ENCODE measurements at regions not wholly inside any gene's neighbourhood (a gene's known extent, or its start where the extent isn't known, plus 50 kb on each side); places are given as distances from the start of the nearest gene placed in this dataset.
"Not testable (repeated sequence)": the region's sequence is repeated elsewhere in the genome, so short reads cannot be mapped to it uniquely, and the experiment has no call there.

- no peak for DNase-seq
Observed at GRCh38 chr5:72692231-72692637, 124.2 kb upstream of the TNPO1 start.

GRCh38 chr5:72691751-72692150 lies 124.7 kb upstream of the TNPO1 start:
- DNase-seq: no peak

GRCh38 chr5:72688916-72689315 lies 127.5 kb upstream of the TNPO1 start:
- DNase-seq: no peak

- no peak for DNase-seq
Observed at GRCh38 chr5:72687288-72687687, 129.2 kb upstream of the TNPO1 start.

DNA sequence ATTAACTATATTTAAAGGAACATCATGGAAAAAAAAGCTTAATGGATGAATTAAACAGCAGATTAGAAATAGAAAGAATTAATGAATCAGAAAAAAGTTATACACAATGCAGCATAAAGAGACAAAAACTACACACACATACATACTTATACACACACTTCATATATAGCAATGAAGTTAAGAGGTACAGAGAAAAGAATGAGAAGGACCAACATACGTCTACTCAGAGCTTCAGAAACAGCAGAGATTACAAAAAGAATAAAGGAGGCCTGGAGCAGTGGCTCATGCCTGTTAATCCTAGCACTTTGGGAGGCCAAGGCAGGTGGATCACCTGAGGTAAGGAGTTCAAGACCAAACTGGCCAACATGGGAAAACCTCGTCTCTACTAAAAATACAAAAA lies 133.9 kb upstream of the TNPO1 start:
- no peak for DNase-seq

GRCh38 chr5:72681781-72682180 lies 134.7 kb upstream of the TNPO1 start:
- no peak for DNase-seq

DNA sequence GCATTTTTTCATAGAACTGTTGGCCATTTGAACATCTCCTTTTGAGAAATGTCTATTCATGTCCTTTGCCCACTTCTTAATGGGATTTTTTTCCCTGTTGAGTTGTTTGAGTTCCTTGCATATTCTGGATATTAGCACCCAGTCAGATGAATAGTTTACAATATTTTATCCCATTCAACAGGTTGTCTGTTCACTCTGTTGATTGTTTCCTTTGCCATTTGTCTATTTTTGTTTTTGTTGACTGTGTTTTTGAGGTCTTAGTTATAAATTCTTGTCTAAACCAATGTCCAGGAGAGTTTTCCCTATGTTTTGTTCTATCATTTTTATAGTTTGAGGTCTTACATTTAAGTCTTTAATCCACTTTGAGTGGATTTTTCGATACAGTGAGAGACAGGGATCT lies 139.0 kb upstream of the TNPO1 start:
- no peak for DNase-seq

- DNase-seq: not testable (repeated sequence)
Observed at GRCh38 chr5:72676831-72677230, 139.6 kb upstream of the TNPO1 start.

- DNase-seq: no peak
Observed at GRCh38 chr5:72673623-72674022, 142.8 kb upstream of the TNPO1 start.

- no peak for DNase-seq
Observed at GRCh38 chr5:72673180-72673579, 143.3 kb upstream of the TNPO1 start.

- DNase-seq: no peak
Observed at GRCh38 chr5:72667708-72668107, 148.8 kb upstream of the TNPO1 start.

DNA sequence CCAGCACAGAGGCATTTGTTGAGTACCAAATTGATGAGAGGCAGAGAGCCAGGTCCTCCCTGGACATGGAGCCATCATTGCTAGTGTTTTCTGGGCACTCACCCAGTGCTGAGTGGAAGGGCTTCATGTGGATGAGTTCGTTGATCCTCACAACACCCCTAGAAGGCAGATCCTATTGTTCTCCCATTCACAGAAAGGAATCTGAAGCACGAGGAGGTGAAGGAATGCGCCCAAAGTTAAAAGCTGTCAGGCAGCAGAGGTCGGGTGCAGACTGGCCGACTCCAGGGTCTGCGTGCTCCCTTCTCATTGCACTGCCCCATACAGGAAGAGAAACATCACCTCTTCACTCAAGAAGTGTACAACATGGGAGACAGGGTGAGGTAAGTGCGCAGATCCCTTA lies 153.5 kb upstream of the TNPO1 start:
- no peak for DNase-seq

- no peak for DNase-seq
Observed at GRCh38 chr5:72662305-72662704, 154.2 kb upstream of the TNPO1 start.

GRCh38 chr5:72661405-72661804 lies 154.2 kb upstream of the ZNF366 start:
- DNase-seq: peak; percentile 50

GRCh38 chr5:72659726-72660125 lies 152.5 kb upstream of the ZNF366 start:
- no peak for DNase-seq

DNA sequence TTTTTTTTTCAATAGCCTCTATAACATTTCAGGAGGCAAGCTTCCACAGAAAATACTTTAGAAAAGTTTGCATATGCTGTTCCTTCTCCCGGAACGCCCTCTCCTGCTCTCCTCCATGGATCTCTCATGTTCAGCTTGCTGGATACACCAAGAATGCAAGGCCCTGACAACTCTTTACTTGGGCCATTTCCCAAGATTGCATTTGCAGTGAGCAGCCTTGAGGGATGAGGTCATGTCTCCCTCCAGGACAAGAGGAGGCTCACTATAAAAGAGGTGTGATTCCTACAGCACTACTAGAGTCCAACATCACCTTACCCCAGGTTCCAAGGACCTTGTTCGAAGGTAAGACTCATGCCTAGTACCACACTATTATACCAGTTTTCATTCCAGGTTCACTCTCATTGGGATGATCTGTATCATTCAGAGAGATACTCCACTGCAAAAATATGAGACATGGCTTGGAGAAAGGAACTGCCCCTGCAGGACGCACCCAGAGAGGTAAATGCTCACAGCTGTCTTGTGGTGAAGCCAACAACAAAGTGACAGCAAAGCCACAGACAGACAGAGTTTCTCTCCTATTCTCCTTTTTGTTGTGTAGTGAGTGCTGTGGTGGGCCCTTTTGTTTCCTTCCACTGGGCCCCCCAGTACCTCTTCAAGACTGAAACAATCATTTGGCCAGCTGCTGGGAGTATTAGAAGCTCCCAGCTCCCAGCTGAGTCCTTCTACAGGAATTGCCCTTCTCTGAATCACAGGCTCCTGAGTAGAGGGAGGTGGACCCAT lies 151.7 kb upstream of the ZNF366 start:
- DNase-seq: no peak

- no peak for DNase-seq
Observed at GRCh38 chr5:72658161-72658560, 151.0 kb upstream of the ZNF366 start.

DNA sequence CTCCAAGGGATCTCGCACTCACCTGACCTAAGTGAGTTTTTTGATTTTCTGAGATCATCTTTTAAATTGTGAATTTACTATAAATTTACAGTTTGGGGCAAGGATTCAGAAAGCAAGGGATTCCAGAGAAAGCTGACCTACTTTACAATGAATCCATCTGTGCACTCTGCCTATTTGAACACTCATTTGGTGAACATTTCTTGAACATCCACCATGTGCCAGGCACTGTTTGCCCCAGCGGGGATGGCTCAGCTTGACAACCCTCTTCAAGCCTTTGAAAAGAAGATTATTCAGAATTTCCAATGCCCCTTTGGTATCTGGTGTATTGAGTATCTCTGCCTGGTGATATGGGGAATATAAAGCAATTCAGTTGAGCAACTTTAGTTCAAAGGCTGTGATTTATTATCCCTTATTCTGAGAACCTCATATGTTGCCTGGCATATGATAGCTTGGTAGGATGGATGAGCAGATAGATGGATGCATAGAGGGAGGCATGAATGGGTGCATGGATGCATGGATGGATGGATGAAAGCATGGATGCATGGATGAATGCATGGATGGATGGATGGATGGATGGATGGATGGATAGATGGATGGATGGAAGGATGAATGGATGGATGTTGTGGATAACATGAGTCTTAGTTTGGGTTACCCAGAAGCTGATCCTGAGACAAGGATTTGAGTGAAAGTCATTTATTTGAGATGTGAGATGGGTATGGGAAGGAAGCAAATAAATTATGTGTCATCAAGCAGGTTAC lies 149.7 kb upstream of the ZNF366 start:
- no peak for DNase-seq

- no peak for DNase-seq
Observed at GRCh38 chr5:72656331-72656730, 149.1 kb upstream of the ZNF366 start.

GRCh38 chr5:72654231-72654630 lies 147.0 kb upstream of the ZNF366 start:
- no peak for DNase-seq

GRCh38 chr5:72653586-72653985 lies 146.4 kb upstream of the ZNF366 start:
- DNase-seq: no peak

- DNase-seq: no peak
Observed at GRCh38 chr5:72651779-72652178, 144.6 kb upstream of the ZNF366 start.

DNA sequence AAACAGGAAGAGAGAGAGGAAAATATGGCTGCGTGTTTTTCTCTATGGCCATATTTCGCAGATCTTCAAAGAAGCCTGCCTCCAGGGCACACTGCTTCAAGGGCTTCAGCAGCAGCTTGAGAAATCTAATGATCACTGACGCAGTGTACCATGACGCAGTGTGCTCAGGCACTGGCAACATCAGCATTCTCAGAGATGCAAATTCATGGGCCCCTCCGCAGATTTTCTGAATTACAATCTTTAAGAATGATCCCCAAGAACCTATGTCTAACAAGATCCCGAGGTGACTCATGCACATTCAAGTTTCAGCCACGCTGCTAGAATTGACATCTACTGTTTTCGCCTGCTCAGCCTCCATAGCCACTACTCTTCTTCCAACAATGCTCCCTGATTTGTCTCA lies 143.9 kb upstream of the ZNF366 start:
- no peak for DNase-seq

GRCh38 chr5:72649449-72649848 lies 142.2 kb upstream of the ZNF366 start:
- DNase-seq: no peak

DNA sequence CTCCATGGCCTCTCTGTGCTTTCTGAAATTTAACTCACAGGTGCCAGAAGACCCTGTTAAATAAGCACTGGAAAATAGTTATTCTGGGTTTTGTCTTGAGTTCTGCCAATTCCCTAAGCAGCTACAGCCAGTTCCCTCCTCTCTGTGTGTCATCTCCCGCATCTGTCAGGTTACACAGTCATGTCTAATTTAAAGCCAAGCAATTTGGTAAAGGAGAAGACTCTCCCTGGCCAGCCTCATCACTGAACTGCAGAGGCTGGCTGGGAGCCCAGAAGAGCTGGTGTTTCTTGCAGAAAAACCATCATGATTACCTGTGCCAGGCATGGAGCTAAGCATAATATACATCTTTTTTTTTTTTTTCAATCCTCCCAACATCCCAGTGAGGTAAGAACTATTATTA lies 141.3 kb upstream of the ZNF366 start:
- no peak for DNase-seq

Measured in kidney glomerular epithelial cell (primary cell).